ENCODE measurements at regions not wholly inside any gene's neighbourhood (a gene's known extent, or its start where the extent isn't known, plus 50 kb on each side); places are given as distances from the start of the nearest gene placed in this dataset.

- Histone ChIP-seq H3K27ac (ENCODE audit: insufficient read depth, low read depth, low read length, poor library complexity, severe bottlenecking) (no peak overlapping the region), H3K9me3 (ENCODE audit: control insufficient read depth, low read length) (no peaks in the 10 kb centered on the region), H3K27me3 (ENCODE audit: control insufficient read depth, insufficient read depth, low read length, poor library complexity, severe bottlenecking) (no peaks in the 10 kb centered on the region), H3K4me1 (ENCODE audit: control insufficient read depth, insufficient read depth, low read length) (no peaks in the 10 kb centered on the region), H3K4me3 (ENCODE audit: insufficient read depth, low read depth, low read length) (no peak overlapping the region), H3K36me3 (ENCODE audit: control insufficient read depth, insufficient read depth, low read length) (no peaks in the 10 kb centered on the region)
- 91 to 95% methylated on average over 2 of the region's 2 CpGs for WGBS, 2 experiments
Observed at GRCh38 chr1:56406821-56407220, 172.5 kb downstream of the PLPP3 start.

GRCh38 chr1:56404561-56405030, 174.8 kb downstream of the PLPP3 start:
- Histone ChIP-seq H3K27ac (ENCODE audit: insufficient read depth, low read depth, low read length, poor library complexity, severe bottlenecking) (no peak overlapping the region), H3K4me1 (ENCODE audit: control insufficient read depth, insufficient read depth, low read length) (no peaks in the 10 kb centered on the region), H3K36me3 (ENCODE audit: control insufficient read depth, insufficient read depth, low read length) (no peaks in the 10 kb centered on the region), H3K27me3 (ENCODE audit: control insufficient read depth, insufficient read depth, low read length, poor library complexity, severe bottlenecking) (no peaks in the 10 kb centered on the region), H3K4me3 (ENCODE audit: insufficient read depth, low read depth, low read length) (no peak overlapping the region), H3K9me3 (ENCODE audit: control insufficient read depth, low read length) (no peaks in the 10 kb centered on the region)
- 92 to 93% methylated on average over 7 of the region's 7 CpGs for WGBS, 2 experiments

- no peaks in the 10 kb centered on the region for H3K9me3 ChIP-seq (ENCODE audit: control insufficient read depth, low read length)
Observed at GRCh38 chr1:56404066-56404465, 175.3 kb downstream of the PLPP3 start.

GRCh38 chr1:56403321-56403720, 176.0 kb downstream of the PLPP3 start:
- H3K36me3 ChIP-seq (ENCODE audit: control insufficient read depth, insufficient read depth, low read length), result no peaks in the 10 kb centered on the region
- 69 to 88% methylated on average over 2 to 4 of the region's 4 CpGs for WGBS, 2 experiments
- no peaks in the 10 kb centered on the region for H3K9me3 ChIP-seq (ENCODE audit: control insufficient read depth, low read length)
- H3K4me1 ChIP-seq (ENCODE audit: control insufficient read depth, insufficient read depth, low read length), result no peaks in the 10 kb centered on the region
- no peaks in the 10 kb centered on the region for H3K27me3 ChIP-seq (ENCODE audit: control insufficient read depth, insufficient read depth, low read length, poor library complexity, severe bottlenecking)
- H3K27ac ChIP-seq (ENCODE audit: insufficient read depth, low read depth, low read length, poor library complexity, severe bottlenecking), result no peak overlapping the region
- no peak overlapping the region for H3K4me3 ChIP-seq (ENCODE audit: insufficient read depth, low read depth, low read length)

More at GRCh38 chr1:56404066-56404465, 175.3 kb downstream of the PLPP3 start:
- Histone ChIP-seq H3K27ac (ENCODE audit: insufficient read depth, low read depth, low read length, poor library complexity, severe bottlenecking) (no peak overlapping the region), H3K4me3 (ENCODE audit: insufficient read depth, low read depth, low read length) (no peak overlapping the region), H3K36me3 (ENCODE audit: control insufficient read depth, insufficient read depth, low read length) (no peaks in the 10 kb centered on the region), H3K4me1 (ENCODE audit: control insufficient read depth, insufficient read depth, low read length) (no peaks in the 10 kb centered on the region), H3K27me3 (ENCODE audit: control insufficient read depth, insufficient read depth, low read length, poor library complexity, severe bottlenecking) (no peaks in the 10 kb centered on the region)
- 66 to 67% methylated on average over 4 of the region's 4 CpGs for WGBS, 2 experiments

- no peaks in the 10 kb centered on the region for H3K4me1 ChIP-seq (ENCODE audit: control insufficient read depth, insufficient read depth, low read length)
- no peaks in the 10 kb centered on the region for H3K9me3 ChIP-seq (ENCODE audit: control insufficient read depth, low read length)
- H3K27ac ChIP-seq (ENCODE audit: insufficient read depth, low read depth, low read length, poor library complexity, severe bottlenecking), result no peak overlapping the region
- H3K27me3 ChIP-seq (ENCODE audit: control insufficient read depth, insufficient read depth, low read length, poor library complexity, severe bottlenecking), result no peaks in the 10 kb centered on the region
- H3K4me3 ChIP-seq (ENCODE audit: insufficient read depth, low read depth, low read length), result no peak overlapping the region
- H3K36me3 ChIP-seq (ENCODE audit: control insufficient read depth, insufficient read depth, low read length), result no peaks in the 10 kb centered on the region
- no CpG with 5 or more reads among the region's 1 CpG for WGBS, 2 experiments
Observed at GRCh38 chr1:56401191-56401590, 178.2 kb downstream of the PLPP3 start.

GRCh38 chr1:56400526-56400925, 178.8 kb downstream of the PLPP3 start:
- no peak overlapping the region for H3K4me3 ChIP-seq (ENCODE audit: insufficient read depth, low read depth, low read length)
- H3K4me1 ChIP-seq (ENCODE audit: control insufficient read depth, insufficient read depth, low read length), result no peaks in the 10 kb centered on the region
- no peaks in the 10 kb centered on the region for H3K9me3 ChIP-seq (ENCODE audit: control insufficient read depth, low read length)
- H3K27me3 ChIP-seq (ENCODE audit: control insufficient read depth, insufficient read depth, low read length, poor library complexity, severe bottlenecking), result no peaks in the 10 kb centered on the region
- no peaks in the 10 kb centered on the region for H3K36me3 ChIP-seq (ENCODE audit: control insufficient read depth, insufficient read depth, low read length)
- H3K27ac ChIP-seq (ENCODE audit: insufficient read depth, low read depth, low read length, poor library complexity, severe bottlenecking), result no peak overlapping the region

- Histone ChIP-seq H3K4me1 (ENCODE audit: control insufficient read depth, insufficient read depth, low read length) (no peaks in the 10 kb centered on the region), H3K9me3 (ENCODE audit: control insufficient read depth, low read length) (no peaks in the 10 kb centered on the region), H3K27me3 (ENCODE audit: control insufficient read depth, insufficient read depth, low read length, poor library complexity, severe bottlenecking) (no peaks in the 10 kb centered on the region), H3K27ac (ENCODE audit: insufficient read depth, low read depth, low read length, poor library complexity, severe bottlenecking) (no peak overlapping the region), H3K36me3 (ENCODE audit: control insufficient read depth, insufficient read depth, low read length) (no peaks in the 10 kb centered on the region), H3K4me3 (ENCODE audit: insufficient read depth, low read depth, low read length) (no peak overlapping the region)
- 85 to 93% methylated on average over 3 of the region's 3 CpGs for WGBS, 2 experiments
Observed at GRCh38 chr1:56399795-56400194, 179.6 kb downstream of the PLPP3 start.

GRCh38 chr1:56399326-56399725, 180.0 kb downstream of the PLPP3 start:
- Histone ChIP-seq H3K4me1 (ENCODE audit: control insufficient read depth, insufficient read depth, low read length) (no peaks in the 10 kb centered on the region), H3K27me3 (ENCODE audit: control insufficient read depth, insufficient read depth, low read length, poor library complexity, severe bottlenecking) (no peaks in the 10 kb centered on the region), H3K9me3 (ENCODE audit: control insufficient read depth, low read length) (no peaks in the 10 kb centered on the region), H3K4me3 (ENCODE audit: insufficient read depth, low read depth, low read length) (no peak overlapping the region), H3K36me3 (ENCODE audit: control insufficient read depth, insufficient read depth, low read length) (no peaks in the 10 kb centered on the region), H3K27ac (ENCODE audit: insufficient read depth, low read depth, low read length, poor library complexity, severe bottlenecking) (no peak overlapping the region)
- 87 to 92% methylated on average over 2 of the region's 2 CpGs for WGBS, 2 experiments

GRCh38 chr1:56397811-56398231, 181.5 kb downstream of the PLPP3 start:
- no CpG with 5 or more reads among the region's 2 CpGs for WGBS, 2 experiments
- H3K27ac ChIP-seq (ENCODE audit: insufficient read depth, low read depth, low read length, poor library complexity, severe bottlenecking), result no peak overlapping the region

GRCh38 chr1:56397409-56397808, 182.0 kb downstream of the PLPP3 start:
- no peak overlapping the region for H3K27ac ChIP-seq (ENCODE audit: insufficient read depth, low read depth, low read length, poor library complexity, severe bottlenecking)
- 95 to 100% methylated on average over 2 of the region's 2 CpGs for WGBS, 2 experiments
- no peaks in the 10 kb centered on the region for H3K36me3 ChIP-seq (ENCODE audit: control insufficient read depth, insufficient read depth, low read length)
- no peaks in the 10 kb centered on the region for H3K9me3 ChIP-seq (ENCODE audit: control insufficient read depth, low read length)
- no peaks in the 10 kb centered on the region for H3K27me3 ChIP-seq (ENCODE audit: control insufficient read depth, insufficient read depth, low read length, poor library complexity, severe bottlenecking)
- no peaks in the 10 kb centered on the region for H3K4me1 ChIP-seq (ENCODE audit: control insufficient read depth, insufficient read depth, low read length)
- H3K4me3 ChIP-seq (ENCODE audit: insufficient read depth, low read depth, low read length), result no peak overlapping the region

More at GRCh38 chr1:56397811-56398231, 181.5 kb downstream of the PLPP3 start:
- Histone ChIP-seq H3K36me3 (ENCODE audit: control insufficient read depth, insufficient read depth, low read length) (no peaks in the 10 kb centered on the region), H3K27me3 (ENCODE audit: control insufficient read depth, insufficient read depth, low read length, poor library complexity, severe bottlenecking) (no peaks in the 10 kb centered on the region), H3K4me1 (ENCODE audit: control insufficient read depth, insufficient read depth, low read length) (no peaks in the 10 kb centered on the region), H3K9me3 (ENCODE audit: control insufficient read depth, low read length) (no peaks in the 10 kb centered on the region), H3K4me3 (ENCODE audit: insufficient read depth, low read depth, low read length) (no peak overlapping the region)

GRCh38 chr1:56396581-56396980, 182.8 kb downstream of the PLPP3 start:
- Histone ChIP-seq H3K36me3 (ENCODE audit: control insufficient read depth, insufficient read depth, low read length) (no peaks in the 10 kb centered on the region), H3K4me1 (ENCODE audit: control insufficient read depth, insufficient read depth, low read length) (peaks cover under 1% of the 10 kb centered on the region), H3K9me3 (ENCODE audit: control insufficient read depth, low read length) (no peaks in the 10 kb centered on the region), H3K27ac (ENCODE audit: insufficient read depth, low read depth, low read length, poor library complexity, severe bottlenecking) (no peak overlapping the region), H3K4me3 (ENCODE audit: insufficient read depth, low read depth, low read length) (no peak overlapping the region), H3K27me3 (ENCODE audit: control insufficient read depth, insufficient read depth, low read length, poor library complexity, severe bottlenecking) (no peaks in the 10 kb centered on the region)
- 67 to 79% methylated on average over 4 of the region's 4 CpGs for WGBS, 2 experiments

Data from ectodermal cell (in vitro differentiated cells).